ENCODE measurements at regions not wholly inside any gene's neighbourhood (a gene's known extent, or its start where the extent isn't known, plus 50 kb on each side); places are given as distances from the start of the nearest gene placed in this dataset.
"Not testable (repeated sequence)": the region's sequence is repeated elsewhere in the genome, so short reads cannot be mapped to it uniquely, and the experiment has no call there.

DNA sequence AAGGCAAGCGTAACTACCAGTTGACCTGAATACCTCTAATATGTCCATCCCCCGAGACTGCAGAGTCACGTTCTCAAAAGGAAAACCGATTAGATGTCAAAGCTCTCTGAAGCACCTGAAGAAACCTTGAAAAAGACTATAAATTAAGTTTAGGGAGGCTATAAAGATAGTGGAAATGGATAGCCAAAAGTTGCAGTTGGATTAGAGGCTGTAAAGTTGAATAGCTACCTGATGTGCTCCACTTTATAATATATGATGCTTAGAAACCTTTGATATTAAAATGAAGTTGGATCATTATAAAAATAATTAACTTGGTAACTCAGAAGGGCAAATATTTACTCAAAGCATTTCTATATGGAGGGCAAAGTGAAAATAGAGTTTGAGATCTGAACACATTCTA, 506.6 kb upstream of the AGA start:
- no peak for DNase-seq (ENCODE audit: low spot score)

DNA sequence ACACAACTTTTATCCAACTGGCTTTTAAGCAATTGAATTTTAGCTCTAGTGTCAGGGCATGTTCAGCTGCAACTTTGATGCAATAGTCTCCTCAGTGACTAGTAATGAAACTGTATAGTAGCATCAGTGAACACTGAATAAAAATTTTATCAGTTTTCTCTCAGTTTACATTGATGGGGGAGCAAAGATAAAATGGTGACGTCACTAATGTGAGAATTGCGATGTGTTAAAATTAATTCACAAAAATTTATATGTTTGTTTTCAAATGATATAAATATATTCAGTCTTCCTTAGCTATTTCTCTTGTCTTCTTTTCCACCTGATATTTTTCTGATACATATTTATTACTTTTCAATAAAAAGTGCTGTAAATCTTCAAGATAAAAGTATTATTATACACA, 508.8 kb upstream of the AGA start:
- no peak for DNase-seq (ENCODE audit: low spot score)

DNA sequence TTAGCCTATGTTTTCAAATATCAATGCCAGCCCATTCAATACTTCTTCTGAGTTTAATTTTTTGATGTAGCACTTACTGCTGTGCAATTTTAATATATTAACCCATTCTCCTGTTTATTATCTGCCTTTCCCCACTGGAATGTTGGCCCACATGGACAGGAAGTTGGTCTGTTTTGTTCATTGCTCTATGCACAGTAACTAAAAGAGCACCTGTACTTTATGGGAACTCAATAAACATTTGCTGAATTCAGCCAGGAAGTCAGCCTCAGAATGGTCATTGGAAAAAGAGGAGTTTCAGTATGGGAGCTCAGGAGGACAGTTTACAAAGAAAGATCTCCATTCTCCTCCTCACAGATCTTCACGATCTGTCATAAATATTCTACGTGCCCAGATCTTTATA, 510.5 kb upstream of the AGA start:
- no peak for DNase-seq (ENCODE audit: low spot score)

DNA sequence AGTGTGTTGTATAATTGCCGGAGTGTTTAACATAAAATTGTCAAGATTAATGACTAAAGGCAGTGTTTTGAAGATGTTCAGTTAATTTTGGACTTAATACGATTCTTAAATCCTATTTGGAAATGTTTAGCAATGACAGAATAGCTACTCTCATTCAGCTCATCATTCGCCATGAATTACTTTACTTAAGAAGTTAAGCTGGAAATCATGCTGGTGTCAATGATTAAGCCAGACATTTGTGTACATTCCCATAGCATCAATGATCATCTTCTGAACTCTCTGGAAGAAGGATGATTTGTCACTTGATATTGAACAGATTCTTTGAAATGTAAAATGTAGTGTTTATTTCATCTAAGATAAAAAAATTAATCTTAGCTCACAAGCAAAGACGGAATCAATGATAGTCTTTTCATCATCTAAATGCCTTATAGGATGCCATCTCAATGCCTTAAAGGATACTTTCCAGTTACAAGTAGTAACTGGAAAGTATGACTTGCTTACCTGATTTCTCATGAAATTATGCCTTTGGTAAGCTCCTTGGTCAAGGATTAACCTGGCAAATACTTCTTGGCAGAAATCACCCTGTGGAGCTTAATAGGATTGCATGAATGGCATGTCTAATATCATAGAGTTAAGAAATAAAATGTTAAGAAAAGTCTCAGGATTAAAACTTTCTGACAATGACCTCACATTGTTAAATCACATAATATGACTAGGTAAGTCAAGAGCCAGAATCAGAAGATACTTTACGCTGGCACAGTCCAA, 515.5 kb upstream of the AGA start:
- DNase-seq (ENCODE audit: low spot score): no peak

DNA sequence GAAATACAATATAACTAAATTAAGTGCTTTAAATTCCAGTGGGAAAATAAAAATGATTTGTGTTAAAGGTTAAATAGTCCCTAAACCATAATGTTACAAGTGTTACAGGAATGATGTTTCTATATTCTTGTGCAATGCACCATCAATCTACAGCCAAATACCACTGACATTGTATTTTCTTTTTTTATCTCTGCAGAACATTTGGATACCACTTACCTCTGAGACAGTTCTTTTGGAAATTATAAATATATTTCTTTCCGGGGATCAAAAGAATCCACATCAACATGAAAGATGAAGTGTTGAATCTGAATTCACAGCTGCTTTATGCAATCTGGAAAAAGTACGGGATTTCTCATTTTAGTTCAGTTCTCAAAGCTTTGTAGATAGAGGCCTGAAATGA, 518.3 kb upstream of the AGA start:
- DNase-seq (ENCODE audit: low spot score): no peak

DNA sequence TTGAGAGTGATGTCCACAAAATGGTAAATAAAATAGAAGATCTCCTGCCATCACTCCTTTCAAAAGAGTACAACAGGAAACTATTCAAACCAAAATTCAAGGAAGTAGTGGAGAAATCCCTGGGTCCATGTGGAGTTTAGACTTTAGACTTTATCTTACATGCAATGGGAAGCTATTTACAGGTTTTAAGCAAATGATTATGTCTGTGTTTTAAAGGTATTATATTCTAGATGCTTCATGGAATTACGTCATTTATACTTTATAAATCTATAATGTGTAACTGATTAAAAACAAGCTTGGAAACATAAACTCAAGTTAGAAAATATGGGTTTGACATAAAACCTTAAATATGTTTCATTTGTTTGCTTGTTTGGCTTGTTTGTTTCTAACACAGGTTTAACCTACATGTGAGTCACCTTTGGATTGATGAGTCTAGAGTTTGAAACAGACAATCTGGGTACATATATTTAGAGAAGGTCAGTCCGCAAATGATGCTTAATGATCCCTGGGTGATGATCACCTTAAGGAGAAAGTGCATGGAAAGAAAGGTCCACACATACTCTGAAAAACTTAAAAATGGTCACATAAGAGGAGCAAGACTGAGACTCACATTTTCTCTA, 519.6 kb upstream of the AGA start:
- no peak for DNase-seq (ENCODE audit: low spot score)

DNA sequence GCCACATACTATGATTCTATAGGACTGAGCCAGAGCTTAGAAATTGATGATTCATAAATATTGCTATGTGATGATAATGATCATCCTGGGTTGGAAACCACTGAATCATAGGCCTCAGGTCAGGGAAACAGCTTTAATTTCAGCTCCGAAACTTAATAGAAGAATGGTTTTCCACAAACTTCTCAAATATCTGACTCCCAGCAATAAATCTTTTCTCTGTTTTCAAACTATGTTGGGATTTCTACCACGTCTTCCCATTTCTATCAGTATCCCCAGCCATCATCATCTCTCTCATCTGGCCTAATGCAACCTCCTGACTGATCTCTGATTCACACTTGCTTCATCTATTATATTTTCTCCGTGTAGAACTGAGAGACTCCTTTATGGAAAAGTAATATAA, 521.8 kb upstream of the AGA start:
- no peak for DNase-seq (ENCODE audit: low spot score)

DNA sequence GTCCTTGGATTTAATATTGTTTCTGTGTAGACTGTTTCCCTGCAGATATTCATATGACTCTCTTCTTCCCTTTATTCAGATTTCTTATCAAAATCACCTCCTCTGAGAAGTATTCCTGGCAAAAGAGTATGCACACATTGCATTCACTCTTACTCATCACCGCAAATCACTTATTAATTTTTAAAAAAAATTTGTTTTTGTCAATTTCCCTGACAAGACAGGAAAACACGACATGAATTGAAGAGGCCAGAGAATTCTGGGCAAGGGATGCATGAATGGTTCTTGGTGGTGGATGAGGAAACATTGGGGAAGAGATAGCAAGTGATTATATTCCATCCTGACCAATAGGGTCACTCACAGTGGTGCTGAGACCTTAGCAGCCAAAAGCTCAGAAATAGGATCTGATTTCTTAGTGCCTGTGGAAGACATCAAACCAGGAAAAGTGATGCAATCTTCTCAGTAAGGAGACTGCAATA, 522.5 kb upstream of the AGA start:
- no peak for DNase-seq (ENCODE audit: low spot score)

DNA sequence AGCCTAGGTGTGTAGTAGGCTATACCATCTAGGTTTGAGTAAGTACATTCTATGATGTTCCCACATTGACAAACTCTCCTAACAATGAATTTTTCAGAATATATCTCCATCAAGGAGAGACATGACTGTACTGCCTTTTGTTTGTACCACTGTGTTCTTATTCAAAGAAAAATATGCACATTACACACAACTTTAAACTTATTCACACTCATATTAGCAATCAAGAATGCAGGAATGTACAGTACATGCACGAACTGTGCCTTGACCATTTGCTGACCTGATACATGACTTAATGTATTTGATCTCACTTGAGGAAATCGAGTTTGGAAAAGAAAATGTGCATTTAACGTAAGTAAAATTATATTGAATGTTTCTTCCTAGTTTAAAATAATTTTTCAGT, 525.1 kb upstream of the AGA start:
- no peak for DNase-seq (ENCODE audit: low spot score)

DNA sequence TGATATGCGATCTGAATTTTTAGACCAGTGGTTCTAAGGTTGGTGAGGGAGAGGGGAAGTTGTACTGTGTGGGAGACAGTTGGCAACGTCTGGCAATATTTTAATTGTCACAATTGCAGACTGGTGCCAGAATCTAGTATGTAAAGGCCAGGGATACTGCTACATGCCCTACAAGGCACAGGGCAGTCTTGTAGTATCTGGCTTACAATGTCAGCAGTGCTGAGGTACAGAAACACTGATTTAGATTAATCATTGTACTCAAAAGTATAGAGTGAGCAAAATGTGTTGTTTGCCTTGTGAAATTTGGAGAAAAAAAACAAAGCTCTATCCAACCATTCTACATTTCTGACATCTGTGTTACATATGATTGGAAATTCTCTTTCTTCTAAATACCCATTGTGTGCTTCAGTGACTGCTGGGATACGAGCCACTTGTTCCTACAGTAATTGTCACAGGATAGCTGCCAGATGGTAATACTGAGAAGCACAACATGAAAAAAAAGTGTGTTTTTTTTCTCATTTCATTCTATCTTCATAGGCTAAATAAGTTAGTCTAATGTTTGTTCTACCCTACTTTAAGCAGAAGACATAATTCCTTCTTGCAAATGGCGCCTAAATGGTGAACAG, 526.7 kb upstream of the AGA start:
- DNase-seq (ENCODE audit: low spot score): no peak

DNA sequence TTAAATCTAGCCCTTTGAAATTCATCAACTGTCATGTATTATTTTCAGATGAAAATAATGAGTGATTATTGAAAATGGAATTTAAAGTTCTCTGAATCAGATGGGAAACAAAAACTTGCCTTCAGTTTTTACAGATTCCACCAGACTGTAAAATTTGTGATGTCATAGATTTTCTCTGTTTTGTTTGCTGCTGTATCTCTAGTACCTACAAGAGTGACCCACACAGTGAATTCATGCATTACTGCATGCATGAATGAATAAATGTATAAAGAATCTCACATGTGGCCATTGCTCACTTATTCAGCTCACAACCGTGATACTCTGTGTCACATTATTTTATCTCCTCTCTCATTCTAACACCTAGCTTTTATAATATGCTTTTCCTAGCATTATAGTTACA, 532.2 kb upstream of the AGA start:
- no peak for DNase-seq (ENCODE audit: low spot score)

DNA sequence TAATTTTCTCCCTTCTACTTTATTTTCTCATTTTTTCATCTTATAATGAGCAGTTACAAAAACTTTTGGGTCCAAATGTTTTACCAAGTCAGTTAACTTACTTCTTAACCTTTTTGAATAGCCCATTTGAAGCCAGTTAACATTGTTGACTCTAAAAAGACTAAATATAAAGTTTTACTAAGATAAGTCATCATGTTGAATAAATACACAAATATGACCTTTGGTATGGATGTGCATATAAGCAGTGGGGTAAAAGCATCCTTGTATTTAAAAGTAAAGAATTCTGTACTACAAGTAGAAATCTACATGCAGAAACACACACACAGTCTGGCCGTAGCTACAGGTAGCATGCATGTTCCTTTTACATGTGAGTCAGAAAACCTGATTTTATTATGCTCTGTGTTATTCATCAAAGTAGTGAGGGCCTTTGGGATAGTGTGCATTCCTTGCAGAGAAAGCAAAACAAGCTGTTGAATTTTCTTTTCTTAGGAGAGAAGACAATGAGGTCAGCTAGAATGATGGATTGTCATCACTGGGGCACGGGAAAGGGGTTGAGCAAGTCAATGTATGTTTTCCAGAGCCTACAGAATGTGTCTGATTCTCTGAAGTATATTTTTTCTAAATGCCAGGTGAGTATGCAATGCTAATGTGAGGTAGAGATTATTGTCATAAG, 533.2 kb upstream of the AGA start:
- DNase-seq (ENCODE audit: low spot score): no peak

DNA sequence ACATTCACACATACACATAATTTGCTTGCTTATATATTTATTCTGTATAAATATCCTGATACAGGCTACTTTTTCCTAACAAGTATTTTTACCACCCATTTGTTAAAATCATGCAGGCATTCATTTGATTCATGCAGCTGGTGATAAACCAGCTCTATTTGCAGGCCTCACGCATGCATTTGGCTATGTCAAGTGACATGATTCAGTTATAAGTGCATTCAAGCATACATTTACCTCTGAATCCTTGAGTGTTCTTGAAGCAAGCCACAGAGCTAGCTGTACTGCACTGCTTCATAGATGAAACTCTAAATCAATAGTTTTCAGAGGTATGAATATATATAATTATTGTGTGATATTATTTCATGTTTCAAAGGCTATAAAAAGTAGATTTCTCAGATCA, 544.0 kb upstream of the AGA start:
- DNase-seq (ENCODE audit: low spot score): no peak

DNA sequence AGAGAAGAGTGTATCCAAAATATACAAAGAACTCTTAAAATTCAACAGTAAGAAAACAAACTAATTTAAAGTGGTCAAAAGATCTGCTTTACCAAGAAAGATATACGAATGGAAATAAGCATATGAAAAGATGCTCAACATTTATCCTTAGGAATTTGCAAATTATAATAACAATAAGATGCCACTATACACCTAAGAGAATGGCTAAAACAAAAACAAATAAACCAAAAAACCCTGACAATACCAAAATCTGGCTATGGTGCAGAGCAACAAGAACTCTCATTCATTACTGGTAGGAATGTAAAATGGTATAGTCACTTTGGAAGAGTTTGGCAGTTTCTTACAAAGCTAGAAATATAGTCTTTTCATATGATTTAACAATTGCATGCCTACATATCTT, 545.7 kb upstream of the AGA start:
- no peak for DNase-seq (ENCODE audit: low spot score)

DNA sequence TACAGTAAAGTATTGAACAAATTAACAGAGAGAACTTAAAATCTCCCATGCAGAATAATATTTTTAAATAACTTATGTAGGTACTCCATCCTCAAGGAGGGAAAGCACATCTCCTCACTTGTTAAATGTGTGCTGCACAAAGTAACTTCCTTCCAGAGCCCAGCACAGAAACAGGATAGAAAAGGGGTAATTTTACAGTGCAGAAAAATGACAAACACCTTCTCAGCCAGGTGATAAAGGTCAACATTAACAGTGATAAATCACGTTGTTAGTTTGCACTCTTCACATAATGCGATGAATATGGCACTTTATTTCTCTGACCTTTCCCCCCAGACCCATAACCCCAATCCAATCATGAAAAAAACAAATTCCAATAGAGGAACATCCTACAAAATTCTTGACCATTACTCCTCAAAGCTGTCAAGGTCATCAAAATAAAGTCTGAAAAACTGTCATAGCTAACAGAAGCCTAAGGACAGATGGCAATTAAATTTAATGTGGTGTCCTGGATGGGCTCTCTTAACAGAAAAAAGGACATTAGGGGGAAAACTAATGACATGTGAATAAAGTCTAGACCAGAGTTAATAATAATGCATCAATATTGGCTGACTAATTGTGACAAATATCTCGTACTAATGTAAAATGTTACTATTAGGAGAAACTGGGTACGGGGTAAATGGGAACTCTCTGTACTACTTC, 547.4 kb upstream of the AGA start:
- DNase-seq (ENCODE audit: low spot score): no peak

DNA sequence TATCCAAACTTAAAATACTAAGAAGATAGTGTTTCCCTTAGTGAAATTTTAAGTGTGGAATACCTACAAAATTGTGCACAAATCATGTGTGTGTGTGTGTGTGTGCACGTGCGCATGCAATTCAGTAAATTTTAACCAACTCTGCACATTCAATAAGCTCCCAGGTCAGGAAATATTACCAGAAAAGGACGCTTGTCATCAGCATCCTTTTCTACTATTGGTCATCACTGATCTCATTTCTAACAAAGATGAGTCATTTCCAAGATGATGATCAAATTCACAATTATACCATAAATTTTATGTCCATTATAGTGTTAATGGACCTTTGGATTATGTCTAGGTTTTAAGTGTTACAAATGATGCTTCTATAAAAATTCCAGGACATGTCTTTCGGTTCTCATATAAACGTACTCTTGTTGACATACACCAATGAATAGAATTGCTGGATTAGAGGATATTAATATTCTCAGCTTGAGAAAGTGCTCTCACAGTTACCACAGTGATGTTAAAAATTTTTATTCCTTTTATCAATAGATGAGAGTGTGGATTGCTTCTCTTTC, 560.9 kb upstream of the AGA start:
- no peak for DNase-seq (ENCODE audit: low spot score)

DNA sequence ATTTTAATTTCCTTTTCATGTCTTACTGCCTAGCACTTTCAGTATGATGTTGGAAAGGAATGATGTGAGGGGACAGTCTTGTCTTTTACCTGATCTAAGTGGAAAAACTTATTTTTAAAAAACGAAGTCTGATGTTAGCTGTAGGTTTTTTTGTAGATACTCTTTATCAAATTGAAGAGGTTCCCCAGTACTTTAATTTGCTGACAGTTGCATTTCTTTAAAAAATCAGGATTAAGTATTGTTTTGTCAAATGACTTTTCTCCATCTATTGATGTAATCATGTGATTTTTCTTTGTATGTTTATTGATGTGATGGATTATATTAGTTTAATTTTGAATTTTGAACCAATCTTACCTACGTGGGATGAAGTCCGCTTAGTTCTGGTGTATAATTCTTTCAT, 568.4 kb upstream of the AGA start:
- DNase-seq (ENCODE audit: low spot score): no peak

DNA sequence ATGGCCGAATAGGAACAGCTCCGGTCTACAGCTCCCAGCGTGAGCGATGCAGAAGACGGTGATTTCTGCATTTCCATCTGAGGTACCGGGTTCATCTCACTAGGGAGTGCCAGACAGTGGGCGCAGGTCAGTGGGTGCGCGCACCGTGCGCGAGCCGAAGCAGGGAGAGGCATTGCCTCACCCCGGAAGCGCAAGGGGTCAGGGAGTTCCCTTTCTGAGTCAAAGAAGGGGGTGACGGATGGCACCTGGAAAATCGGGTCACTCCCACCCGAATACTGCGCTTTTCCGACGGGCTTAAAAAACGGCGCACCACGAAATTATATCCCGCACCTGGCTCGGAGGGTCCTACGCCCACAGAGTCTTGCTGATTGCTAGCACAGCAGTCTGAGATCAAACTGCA, 572.8 kb upstream of the AGA start:
- DNase-seq (ENCODE audit: low spot score): not testable (repeated sequence)

DNA sequence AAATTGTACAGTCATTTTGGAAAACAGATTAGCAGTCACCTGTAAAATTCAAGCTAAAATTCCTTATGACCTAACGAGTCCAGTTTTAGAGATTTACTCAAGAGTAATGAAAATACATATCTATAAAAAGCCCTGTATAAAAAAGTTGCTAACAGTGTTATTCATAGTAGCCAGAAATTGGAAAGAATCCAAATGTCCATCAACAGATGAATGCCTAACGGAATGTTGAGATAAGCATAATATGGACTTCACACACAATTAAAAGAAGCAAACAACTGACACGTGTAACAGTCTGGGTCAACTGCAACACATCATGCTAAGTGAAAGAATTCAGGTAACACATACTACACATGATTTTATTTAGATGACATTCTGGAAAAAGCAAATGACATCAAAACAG, 584.8 kb upstream of the AGA start:
- DNase-seq (ENCODE audit: low spot score): no peak

DNA sequence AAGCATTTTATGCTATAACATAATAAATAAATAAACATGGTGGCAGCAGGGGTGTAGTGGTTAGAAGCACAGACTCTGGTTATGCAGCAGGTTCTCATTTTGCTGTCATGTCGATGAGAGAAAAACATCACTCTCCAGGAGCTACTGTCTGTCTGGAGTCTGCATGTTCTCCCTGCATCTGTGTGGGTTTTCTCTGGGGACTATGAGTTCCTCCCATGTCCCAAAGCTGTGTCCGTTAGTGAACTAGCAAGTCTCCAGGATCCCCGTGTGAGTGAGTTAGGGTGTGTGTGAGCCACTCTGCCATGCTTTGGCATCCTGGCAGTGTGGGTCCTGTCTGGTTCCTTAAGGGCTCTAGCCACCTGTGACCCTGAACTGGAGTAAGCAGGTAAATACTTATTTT, 585.6 kb upstream of the AGA start:
- no peak for DNase-seq (ENCODE audit: low spot score)

DNA sequence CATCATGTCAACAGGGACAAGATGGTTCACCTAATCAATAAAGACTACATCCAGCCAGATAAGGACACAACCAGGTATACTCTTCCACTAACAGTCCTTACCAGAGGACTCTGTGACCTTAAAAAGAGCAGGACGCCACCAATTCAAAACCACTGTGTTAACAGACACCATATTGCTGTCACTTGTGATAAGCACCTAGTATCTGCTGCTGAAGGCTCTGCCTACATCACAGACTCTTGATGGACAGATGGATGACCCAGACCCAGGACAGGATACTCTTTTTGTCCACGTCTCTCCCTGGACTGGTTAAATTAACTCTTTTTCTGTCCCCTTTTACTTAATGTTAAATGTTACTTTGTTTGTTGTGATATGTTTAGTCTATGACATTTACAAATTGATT, 586.2 kb upstream of the AGA start:
- no peak for DNase-seq (ENCODE audit: low spot score)
